Loucy (cell line): ENCODE measurements at regions not wholly inside any gene's neighbourhood (a gene's known extent, or its start where the extent isn't known, plus 50 kb on each side); places are given as distances from the start of the nearest gene placed in this dataset.

ENCODE experiments used
- EZH2phosphoT487 ChIP-seq: fragments of 200-600 bp; IDR thresholded peaks from 2 replicates; pipeline ENCODE4 v1.6.1; 2018; ENCODE audit warnings: antibody characterized with exemption, mild to moderate bottlenecking, moderate library complexity, borderline replicate concordance
- TF ChIP-seq, protein P1 (sequence below): fragments of 200-600 bp; sonication (generic); conservative IDR thresholded peaks from 2 replicates; pipeline ENCODE4 v1.5.1; 2014; ENCODE audit warnings: mild to moderate bottlenecking, antibody characterized with exemption, low read length

DNA sequence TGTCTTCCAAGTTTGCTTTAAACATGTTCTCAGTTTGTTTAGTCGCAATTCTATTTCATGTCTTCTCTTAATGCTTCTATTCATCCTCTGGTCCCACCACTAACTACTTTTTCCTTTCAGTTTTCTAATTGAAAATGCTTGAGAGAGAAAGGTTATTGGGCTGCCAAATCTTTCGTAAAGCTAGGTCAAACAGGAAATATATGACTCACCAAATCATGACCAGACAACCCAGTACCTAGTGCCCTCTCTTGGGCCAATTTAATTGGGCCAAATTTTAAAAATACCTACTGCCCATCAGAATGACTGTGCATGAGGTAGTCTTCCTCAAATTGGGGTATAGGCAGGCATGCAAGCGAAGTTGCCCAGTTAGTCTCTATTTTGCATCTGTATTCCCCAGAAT lies 295.4 kb upstream of the PBX1 start:
- TF ChIP-seq, protein P1, sequence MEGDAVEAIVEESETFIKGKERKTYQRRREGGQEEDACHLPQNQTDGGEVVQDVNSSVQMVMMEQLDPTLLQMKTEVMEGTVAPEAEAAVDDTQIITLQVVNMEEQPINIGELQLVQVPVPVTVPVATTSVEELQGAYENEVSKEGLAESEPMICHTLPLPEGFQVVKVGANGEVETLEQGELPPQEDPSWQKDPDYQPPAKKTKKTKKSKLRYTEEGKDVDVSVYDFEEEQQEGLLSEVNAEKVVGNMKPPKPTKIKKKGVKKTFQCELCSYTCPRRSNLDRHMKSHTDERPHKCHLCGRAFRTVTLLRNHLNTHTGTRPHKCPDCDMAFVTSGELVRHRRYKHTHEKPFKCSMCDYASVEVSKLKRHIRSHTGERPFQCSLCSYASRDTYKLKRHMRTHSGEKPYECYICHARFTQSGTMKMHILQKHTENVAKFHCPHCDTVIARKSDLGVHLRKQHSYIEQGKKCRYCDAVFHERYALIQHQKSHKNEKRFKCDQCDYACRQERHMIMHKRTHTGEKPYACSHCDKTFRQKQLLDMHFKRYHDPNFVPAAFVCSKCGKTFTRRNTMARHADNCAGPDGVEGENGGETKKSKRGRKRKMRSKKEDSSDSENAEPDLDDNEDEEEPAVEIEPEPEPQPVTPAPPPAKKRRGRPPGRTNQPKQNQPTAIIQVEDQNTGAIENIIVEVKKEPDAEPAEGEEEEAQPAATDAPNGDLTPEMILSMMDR, result no peak
- TF ChIP-seq EZH2phosphoT487, result no peak
